CD4-positive, alpha-beta memory T cell (primary cell): ENCODE measurements at regions not wholly inside any gene's neighbourhood (a gene's known extent, or its start where the extent isn't known, plus 50 kb on each side); places are given as distances from the start of the nearest gene placed in this dataset.
"Not testable (repeated sequence)": the region's sequence is repeated elsewhere in the genome, so short reads cannot be mapped to it uniquely, and the experiment has no call there.

ENCODE experiments used
- CTCF ChIA-PET: fragments of 350-600 bp; sonication (Branson Sonifier 250); formaldehyde crosslinking; loops from one replicate; lab custom pipeline; 2021; ENCODE audit warnings: inconsistent platforms; ENCODE audit not compliant: partially characterized antibody; lab: Charles Lee
- POLR2A ChIA-PET: fragments of 350-600 bp; sonication (Branson Sonifier 250); formaldehyde crosslinking; loops from one replicate; lab custom pipeline; 2021; ENCODE audit not compliant: partially characterized antibody; lab: Charles Lee
- DNase-seq, 5 donors: peaks; one replicate each; pipeline versions ENCODE4 v3.0.0 to v3.0.0-alpha.2; 2020 to 2022; ENCODE audit warnings: mixed read lengths in 1 of 5
- H3K27ac ChIP-seq: one replicate; pipeline ENCODE4 v1.7.0; 2013; ENCODE audit warnings: low read depth, low read length
- H3K27me3 ChIP-seq: 2 replicates; pipeline ENCODE4 v1.7.0; 2013; ENCODE audit warnings: mild to moderate bottlenecking, low read length, moderate library complexity; ENCODE audit not compliant: insufficient read depth
- H3K36me3 ChIP-seq: 2 replicates; pipeline ENCODE4 v1.7.0; 2013; ENCODE audit warnings: mild to moderate bottlenecking, low read length, moderate library complexity; ENCODE audit not compliant: insufficient read depth
- H3K4me1 ChIP-seq: 2 replicates; pipeline ENCODE4 v1.7.0; 2013; ENCODE audit warnings: mild to moderate bottlenecking, low read length, moderate library complexity; ENCODE audit not compliant: insufficient read depth
- H3K4me3 ChIP-seq, 2 donors: one replicate each; pipeline ENCODE4 v1.7.0; 2013; ENCODE audit warnings: low read length in 2 of 2, mild to moderate bottlenecking in 1 of 2
- H3K9me3 ChIP-seq, 2 donors: one replicate each; pipeline ENCODE4 v1.7.0; 2013; ENCODE audit warnings: low read length in 2 of 2, control low read depth in 1 of 2; ENCODE audit not compliant: control insufficient read depth in 1 of 2
- H3K27ac Mint-ChIP-seq, 7 donors: one replicate each; pipeline ENCODE4 v1.8.0; 2020 to 2021; ENCODE audit warnings: mixed read lengths in 7 of 7, mild to moderate bottlenecking in 6 of 7, inconsistent platforms in 3 of 7, moderate library complexity in 3 of 7
- H3K27me3 Mint-ChIP-seq, 2 donors: one replicate each; pipeline ENCODE4 v1.8.0; 2020 to 2021; ENCODE audit warnings: mixed read lengths in 2 of 2
- H3K36me3 Mint-ChIP-seq, 2 donors: one replicate each; pipeline ENCODE4 v1.8.0; 2020 to 2021; ENCODE audit warnings: mixed read lengths in 2 of 2, inconsistent platforms in 1 of 2, mild to moderate bottlenecking in 1 of 2
- H3K4me1 Mint-ChIP-seq, 4 donors: one replicate each; pipeline ENCODE4 v1.8.0; 2020 to 2021; ENCODE audit warnings: mixed read lengths in 4 of 4, mild to moderate bottlenecking in 1 of 4
- H3K4me3 Mint-ChIP-seq, 8 donors: one replicate each; pipeline ENCODE4 v1.8.0; 2020 to 2021; ENCODE audit warnings: mixed read lengths in 8 of 8, mild to moderate bottlenecking in 7 of 8, moderate library complexity in 6 of 8, inconsistent platforms in 3 of 8
- H3K9me3 Mint-ChIP-seq, 8 donors: one replicate each; pipeline ENCODE4 v1.8.0; 2020 to 2021; ENCODE audit warnings: mixed read lengths in 8 of 8, mild to moderate bottlenecking in 5 of 8, inconsistent platforms in 3 of 8, moderate library complexity in 1 of 8
- intact Hi-C: fragments of 100-400 bp; cut with micrococcal nuclease; formaldehyde crosslinking; loops from one replicate; pipeline ENCODE4 v1.15.1; 2023

DNA sequence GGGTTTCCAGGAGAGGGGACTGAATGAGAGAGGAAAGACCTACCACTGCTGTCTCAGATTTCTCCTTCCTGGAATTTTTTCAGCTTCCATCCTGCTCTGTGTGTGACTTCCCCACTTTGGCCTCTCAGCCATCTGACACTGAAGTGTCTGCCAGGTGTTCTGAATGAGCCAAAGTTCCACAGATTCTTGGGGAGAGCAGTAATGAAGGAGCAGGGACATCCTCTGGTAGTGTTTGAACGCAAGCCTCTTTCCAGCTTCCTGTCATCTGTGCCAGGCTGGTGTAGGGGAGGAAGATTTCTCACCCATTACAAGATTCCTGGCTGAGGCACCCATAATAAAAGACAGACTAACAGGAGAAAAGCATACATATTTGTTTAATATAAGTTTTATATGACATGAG is 141.7 kb upstream of the NRXN3 start:
- POLR2A ChIA-PET, result no interaction called here
- no peak overlapping the region for H3K27ac Mint-ChIP-seq
- no peak overlapping the region for H3K4me3 ChIP-seq
- H3K36me3 ChIP-seq, result no peaks in the 10 kb centered on the region
- peaks cover 0 to 5% (median 0%) of the 10 kb centered on the region in 8 donors for H3K9me3 Mint-ChIP-seq
- no peak overlapping the region for H3K27ac ChIP-seq
- no peaks in the 10 kb centered on the region for H3K4me1 ChIP-seq
- H3K27me3 Mint-ChIP-seq, result peaks cover 12 to 16% of the 10 kb centered on the region in 2 donors
- no peaks in the 10 kb centered on the region for H3K9me3 ChIP-seq
- DNase-seq, result no peak
- H3K4me1 Mint-ChIP-seq, result no peaks in the 10 kb centered on the region
- H3K4me3 Mint-ChIP-seq, result no peak overlapping the region
- intact Hi-C loops, result no loop called here
- H3K27me3 ChIP-seq, result no peaks in the 10 kb centered on the region
- CTCF ChIA-PET, result no interaction called here
- no peaks in the 10 kb centered on the region for H3K36me3 Mint-ChIP-seq

DNA sequence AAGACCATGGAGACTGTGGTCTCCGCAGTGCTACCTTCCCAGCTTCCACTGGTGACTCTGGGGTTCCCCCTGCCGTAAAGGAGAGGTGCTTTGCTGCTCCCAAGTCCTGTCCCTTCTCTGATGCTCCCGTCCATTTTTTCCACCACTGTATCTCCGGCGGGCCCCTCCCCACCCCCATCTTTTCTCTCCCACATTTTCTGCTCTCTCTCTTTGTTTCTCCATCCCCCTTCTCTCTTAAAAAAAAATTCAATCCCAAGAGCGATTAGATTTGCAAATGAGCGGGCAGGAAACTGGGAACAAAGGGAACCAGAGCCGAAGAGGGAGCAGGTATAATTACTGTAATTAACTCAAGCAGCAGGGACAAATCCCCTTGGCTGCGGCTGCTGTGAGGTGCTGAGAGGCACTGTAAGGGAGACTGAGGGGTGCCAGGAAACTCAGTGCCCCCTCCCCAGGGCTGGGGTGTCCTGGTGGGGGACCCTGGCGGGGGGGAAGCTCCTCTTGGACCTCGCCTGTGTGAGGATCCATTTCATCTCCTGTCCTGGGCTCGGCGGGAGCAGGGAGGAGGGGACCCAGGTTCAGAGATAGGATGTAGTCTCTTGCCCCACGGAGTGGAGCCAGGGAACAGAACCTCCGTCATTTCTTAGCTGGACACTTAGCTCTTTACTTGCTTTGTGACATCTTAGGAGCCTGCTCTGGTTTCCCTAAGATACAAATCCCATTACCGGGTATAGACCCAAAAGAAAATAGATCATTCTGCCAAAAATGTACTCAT is 140.4 kb upstream of the NRXN3 start:
- Histone ChIP-seq H3K27ac (no peak overlapping the region), H3K4me1 (no peaks in the 10 kb centered on the region), H3K9me3 (no peaks in the 10 kb centered on the region), H3K27me3 (no peaks in the 10 kb centered on the region), H3K36me3 (no peaks in the 10 kb centered on the region), H3K4me3 (no peak overlapping the region)
- no peaks in the 10 kb centered on the region for H3K4me1 Mint-ChIP-seq
- POLR2A ChIA-PET, result no interaction called here
- peaks cover 12 to 16% of the 10 kb centered on the region in 2 donors for H3K27me3 Mint-ChIP-seq
- H3K4me3 Mint-ChIP-seq, result no peak overlapping the region
- H3K36me3 Mint-ChIP-seq, result no peaks in the 10 kb centered on the region
- H3K27ac Mint-ChIP-seq, result no peak overlapping the region
- peaks cover 0 to 5% (median 0%) of the 10 kb centered on the region in 8 donors for H3K9me3 Mint-ChIP-seq
- CTCF ChIA-PET, result no interaction called here
- DNase-seq, result no peak
- intact Hi-C loops, result no loop called here

DNA sequence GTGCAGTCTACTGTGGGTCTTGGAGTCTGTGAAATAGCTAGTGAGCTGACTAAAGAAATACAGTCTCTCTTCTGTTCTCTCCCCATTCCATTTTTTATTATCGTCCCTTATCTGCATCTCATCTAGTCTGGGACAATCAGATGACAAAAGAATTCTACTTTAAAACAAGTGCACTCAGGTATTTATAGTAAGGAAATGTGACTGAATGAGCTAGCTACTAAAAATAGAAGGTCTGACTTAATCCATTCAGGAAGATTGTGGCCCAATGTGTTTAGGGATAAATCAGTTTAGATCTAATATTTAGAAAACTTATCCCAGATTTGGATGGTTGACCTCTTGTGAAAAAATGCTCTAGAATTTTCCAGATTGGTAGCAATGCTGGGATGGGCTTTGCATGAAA is 126.8 kb upstream of the NRXN3 start:
- H3K27me3 ChIP-seq, result no peaks in the 10 kb centered on the region
- peaks cover 5 to 9% of the 10 kb centered on the region in 2 donors for H3K27me3 Mint-ChIP-seq
- DNase-seq, result no peak
- no peak overlapping the region for H3K27ac ChIP-seq
- no peaks in the 10 kb centered on the region for H3K36me3 ChIP-seq
- H3K4me3 ChIP-seq, result no peak overlapping the region
- H3K36me3 Mint-ChIP-seq, result no peaks in the 10 kb centered on the region
- H3K4me1 Mint-ChIP-seq, result no peaks in the 10 kb centered on the region
- ChIA-PET POLR2A (no interaction called here), CTCF (no interaction called here)
- no peaks in the 10 kb centered on the region for H3K4me1 ChIP-seq
- intact Hi-C loops, result no loop called here
- no peak overlapping the region for H3K27ac Mint-ChIP-seq
- no peak overlapping the region for H3K4me3 Mint-ChIP-seq
- no peaks in the 10 kb centered on the region for H3K9me3 ChIP-seq
- peaks cover 0 to 8% (median 0%) of the 10 kb centered on the region in 8 donors for H3K9me3 Mint-ChIP-seq

DNA sequence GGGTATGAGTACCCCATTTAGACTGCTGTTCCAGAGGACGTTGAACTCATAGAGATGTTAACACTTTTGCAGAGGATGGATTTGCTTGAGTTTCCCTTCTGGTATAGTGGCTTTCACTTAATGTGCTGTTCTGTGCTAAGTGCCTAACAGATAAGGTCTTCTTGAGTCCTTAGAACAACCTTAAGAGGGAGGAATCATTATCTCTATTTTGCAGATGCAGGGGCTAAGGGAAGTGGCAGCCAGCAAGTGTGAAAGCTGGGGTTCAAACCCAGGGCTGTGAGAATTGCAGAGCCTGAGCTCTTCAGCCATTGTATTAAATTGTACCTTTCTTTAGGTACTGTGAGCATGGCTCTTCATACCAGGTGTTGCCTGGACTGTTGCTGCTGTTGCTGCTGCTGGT is 122.1 kb upstream of the NRXN3 start:
- Histone ChIP-seq H3K36me3 (no peaks in the 10 kb centered on the region), H3K4me1 (no peaks in the 10 kb centered on the region), H3K27me3 (no peaks in the 10 kb centered on the region), H3K9me3 (no peaks in the 10 kb centered on the region), H3K27ac (no peak overlapping the region), H3K4me3 (no peak overlapping the region)
- Mint-ChIP-seq H3K9me3 (peaks cover 0 to 8% (median 4%) of the 10 kb centered on the region in 8 donors), H3K27me3 (peaks cover 0 to 6% of the 10 kb centered on the region in 2 donors), H3K4me1 (no peaks in the 10 kb centered on the region), H3K4me3 (no peak overlapping the region), H3K36me3 (no peaks in the 10 kb centered on the region), H3K27ac (no peak overlapping the region)
- peak in 1 of 5 donors; percentile 1 for DNase-seq
- ChIA-PET CTCF (no interaction called here), POLR2A (no interaction called here)
- intact Hi-C loops, result no loop called here

DNA sequence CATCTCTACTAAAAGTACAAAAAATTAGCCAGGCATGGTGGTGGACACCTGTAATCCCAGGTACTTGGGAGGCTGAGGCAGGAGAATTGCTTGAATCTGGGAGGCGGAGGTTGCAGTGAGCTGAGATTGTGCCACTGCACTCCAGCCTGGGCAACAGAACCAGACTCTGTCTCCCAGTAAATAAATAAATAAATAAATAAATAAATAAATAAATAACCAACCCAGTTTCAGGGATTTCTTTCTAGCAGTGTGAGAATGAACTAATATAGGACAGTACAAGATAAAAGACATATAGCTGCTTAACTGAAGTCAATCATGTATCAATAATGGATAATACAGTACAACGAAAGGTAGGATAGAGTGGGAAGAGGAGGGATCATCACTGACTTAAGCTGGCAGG is 113.3 kb upstream of the NRXN3 start:
- H3K36me3 ChIP-seq, H3K4me1 Mint-ChIP-seq, H3K4me3 Mint-ChIP-seq, H3K27me3 ChIP-seq, H3K4me1 ChIP-seq, POLR2A ChIA-PET, H3K9me3 Mint-ChIP-seq, H3K9me3 ChIP-seq, H3K4me3 ChIP-seq, H3K27ac Mint-ChIP-seq, DNase-seq, H3K27me3 Mint-ChIP-seq, H3K36me3 Mint-ChIP-seq, CTCF ChIA-PET, H3K27ac ChIP-seq, intact Hi-C loops: not testable (repeated sequence)

DNA sequence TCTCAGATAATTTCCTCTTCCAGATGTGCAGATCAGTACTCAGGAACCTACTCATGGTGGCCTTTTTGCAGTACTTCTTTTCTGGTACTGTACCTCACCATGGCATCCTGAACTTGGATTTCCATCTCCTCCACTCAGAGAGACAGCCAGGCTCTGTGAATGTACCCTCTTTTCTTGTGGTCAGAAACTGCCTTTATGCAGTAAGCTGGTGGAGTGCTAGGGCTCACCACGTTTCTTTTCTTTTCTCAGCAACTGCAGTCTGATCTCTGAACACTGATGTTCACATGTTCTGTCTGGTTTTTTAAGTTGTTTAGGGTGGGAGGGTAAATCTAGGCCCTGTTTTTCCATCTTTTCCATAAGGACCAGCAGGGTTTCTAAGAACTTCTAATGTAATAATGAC is 99.8 kb upstream of the NRXN3 start:
- no peaks in the 10 kb centered on the region for H3K36me3 ChIP-seq
- Mint-ChIP-seq H3K4me3 (no peak overlapping the region), H3K27ac (no peak overlapping the region), H3K27me3 (peaks cover 2 to 9% of the 10 kb centered on the region in 2 donors), H3K4me1 (no peaks in the 10 kb centered on the region), H3K36me3 (no peaks in the 10 kb centered on the region), H3K9me3 (peaks cover 0 to 2% (median 0%) of the 10 kb centered on the region in 8 donors)
- intact Hi-C loops, result no loop called here
- no peak for DNase-seq
- H3K4me1 ChIP-seq, result no peaks in the 10 kb centered on the region
- no peak overlapping the region for H3K4me3 ChIP-seq
- CTCF ChIA-PET, result no interaction called here
- POLR2A ChIA-PET, result no interaction called here
- no peak overlapping the region for H3K27ac ChIP-seq
- H3K27me3 ChIP-seq, result no peaks in the 10 kb centered on the region
- H3K9me3 ChIP-seq, result no peaks in the 10 kb centered on the region

DNA sequence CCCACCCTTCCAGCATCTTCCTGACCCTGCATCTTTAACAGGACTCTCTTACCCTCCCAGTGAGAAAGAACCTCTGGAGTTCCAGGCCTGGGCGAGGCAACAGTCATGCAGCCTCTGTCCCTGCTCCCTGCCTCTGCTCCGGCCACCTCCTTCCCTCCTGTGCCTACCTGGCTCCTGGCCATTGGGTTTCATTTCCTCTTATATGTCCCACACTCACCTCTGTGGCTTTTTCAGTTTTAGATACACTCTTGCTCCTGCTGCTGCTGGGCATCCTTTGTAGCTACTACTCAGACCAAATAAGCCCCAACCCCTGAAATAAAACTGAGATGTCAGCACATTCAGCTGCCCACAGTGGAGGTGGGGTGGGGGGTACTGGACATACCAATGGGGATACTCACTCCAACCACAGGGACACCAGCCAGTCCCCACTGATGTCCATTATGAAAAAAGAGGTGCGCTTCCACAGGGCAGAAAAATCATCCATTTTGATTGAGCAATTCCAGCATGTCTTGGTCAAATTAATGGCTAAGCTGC is 99.1 kb upstream of the NRXN3 start:
- Histone ChIP-seq H3K4me3 (no peak overlapping the region), H3K27me3 (no peaks in the 10 kb centered on the region), H3K9me3 (no peaks in the 10 kb centered on the region), H3K27ac (no peak overlapping the region), H3K36me3 (no peaks in the 10 kb centered on the region), H3K4me1 (no peaks in the 10 kb centered on the region)
- peaks cover 2 to 9% of the 10 kb centered on the region in 2 donors for H3K27me3 Mint-ChIP-seq
- ChIA-PET CTCF (interaction anchor here (1.0 kb wide), 1 partner anchor 8 kb away, joined by 3 read pairs; no protein-coding TSS in a partner anchor), POLR2A (no interaction called here)
- no peak overlapping the region for H3K4me3 Mint-ChIP-seq
- H3K36me3 Mint-ChIP-seq, result no peaks in the 10 kb centered on the region
- intact Hi-C loops, result no loop called here
- peaks cover 0 to 2% (median 0%) of the 10 kb centered on the region in 8 donors for H3K9me3 Mint-ChIP-seq
- no peak overlapping the region for H3K27ac Mint-ChIP-seq
- no peak for DNase-seq
- no peaks in the 10 kb centered on the region for H3K4me1 Mint-ChIP-seq
